Erythroblast (primary cell): ENCODE measurements at regions not wholly inside any gene's neighbourhood (a gene's known extent, or its start where the extent isn't known, plus 50 kb on each side); places are given as distances from the start of the nearest gene placed in this dataset.

ENCODE experiments used
- GATA1 ChIP-seq: IDR thresholded peaks from 2 replicates; pipeline ENCODE4 v1.6.1; 2011; ENCODE audit warnings: low read depth, mild to moderate bottlenecking, control low read depth, low read length, moderate library complexity
- POLR2A ChIP-seq: IDR thresholded peaks from 2 replicates; pipeline ENCODE4 v1.6.1; 2011; ENCODE audit warnings: mild to moderate bottlenecking, low read length

DNA sequence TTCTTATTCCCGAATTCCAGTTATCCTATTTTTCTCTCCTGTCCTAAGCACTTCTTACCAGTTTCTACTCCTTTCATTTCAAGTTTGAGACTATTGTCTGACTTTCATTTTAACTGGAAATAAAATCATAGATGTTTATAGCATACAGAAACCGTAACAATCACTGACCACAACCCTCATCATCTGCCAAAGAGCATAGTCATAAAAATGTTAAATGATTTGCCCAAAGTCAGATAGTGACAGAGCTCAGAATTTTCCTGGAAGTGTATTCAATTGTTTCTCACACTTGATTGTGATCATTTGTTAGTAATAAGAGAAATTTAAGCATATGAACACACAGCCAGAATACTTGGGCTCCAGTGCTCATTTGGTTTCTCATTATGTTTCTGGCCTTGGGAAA is 250.5 kb upstream of the PCDH15 start:
- TF ChIP-seq POLR2A, result no peak
- TF ChIP-seq GATA1, result no peak
